ENCODE measurements at regions not wholly inside any gene's neighbourhood (a gene's known extent, or its start where the extent isn't known, plus 50 kb on each side); places are given as distances from the start of the nearest gene placed in this dataset.
"Not testable (repeated sequence)": the region's sequence is repeated elsewhere in the genome, so short reads cannot be mapped to it uniquely, and the experiment has no call there.

DNA sequence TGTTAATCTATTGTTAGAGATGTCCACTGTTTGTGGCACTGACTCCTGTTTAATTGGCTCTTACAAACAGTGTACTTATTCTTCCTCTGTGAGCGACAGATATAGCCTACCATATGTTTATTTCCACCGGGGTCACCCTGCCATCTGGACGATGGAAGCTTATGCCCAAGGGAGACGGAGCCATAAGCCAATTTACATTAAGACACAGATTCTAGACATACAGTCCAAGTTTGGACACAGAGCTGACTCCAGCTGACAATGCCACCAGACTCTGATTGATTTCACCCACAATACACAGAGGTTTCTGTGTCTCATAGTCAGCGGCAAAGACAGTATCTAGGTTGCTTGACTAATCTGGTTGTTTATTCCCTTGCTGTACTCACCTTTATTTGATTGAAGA lies 198.9 kb downstream of the ENC1 start:
- TF ChIP-seq, protein P1, sequence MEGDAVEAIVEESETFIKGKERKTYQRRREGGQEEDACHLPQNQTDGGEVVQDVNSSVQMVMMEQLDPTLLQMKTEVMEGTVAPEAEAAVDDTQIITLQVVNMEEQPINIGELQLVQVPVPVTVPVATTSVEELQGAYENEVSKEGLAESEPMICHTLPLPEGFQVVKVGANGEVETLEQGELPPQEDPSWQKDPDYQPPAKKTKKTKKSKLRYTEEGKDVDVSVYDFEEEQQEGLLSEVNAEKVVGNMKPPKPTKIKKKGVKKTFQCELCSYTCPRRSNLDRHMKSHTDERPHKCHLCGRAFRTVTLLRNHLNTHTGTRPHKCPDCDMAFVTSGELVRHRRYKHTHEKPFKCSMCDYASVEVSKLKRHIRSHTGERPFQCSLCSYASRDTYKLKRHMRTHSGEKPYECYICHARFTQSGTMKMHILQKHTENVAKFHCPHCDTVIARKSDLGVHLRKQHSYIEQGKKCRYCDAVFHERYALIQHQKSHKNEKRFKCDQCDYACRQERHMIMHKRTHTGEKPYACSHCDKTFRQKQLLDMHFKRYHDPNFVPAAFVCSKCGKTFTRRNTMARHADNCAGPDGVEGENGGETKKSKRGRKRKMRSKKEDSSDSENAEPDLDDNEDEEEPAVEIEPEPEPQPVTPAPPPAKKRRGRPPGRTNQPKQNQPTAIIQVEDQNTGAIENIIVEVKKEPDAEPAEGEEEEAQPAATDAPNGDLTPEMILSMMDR (IDR thresholded peaks at IDR 0.05): no peak
- no peaks in the 10 kb centered on the region for H3K36me3 ChIP-seq
- H3K4me3 ChIP-seq (ENCODE audit: low read depth in 1 of 2, low read length in 1 of 2): no peak overlapping the region
- H3K27me3 ChIP-seq: no peaks in the 10 kb centered on the region
- H3K4me1 ChIP-seq (ENCODE audit: control insufficient read depth in 1 of 2, insufficient read depth in 1 of 2, low read depth in 1 of 2, low read length in 1 of 2): no peaks in the 10 kb centered on the region
- H3K9me3 ChIP-seq: no peaks in the 10 kb centered on the region
- H3K27ac ChIP-seq: no peak overlapping the region

DNA sequence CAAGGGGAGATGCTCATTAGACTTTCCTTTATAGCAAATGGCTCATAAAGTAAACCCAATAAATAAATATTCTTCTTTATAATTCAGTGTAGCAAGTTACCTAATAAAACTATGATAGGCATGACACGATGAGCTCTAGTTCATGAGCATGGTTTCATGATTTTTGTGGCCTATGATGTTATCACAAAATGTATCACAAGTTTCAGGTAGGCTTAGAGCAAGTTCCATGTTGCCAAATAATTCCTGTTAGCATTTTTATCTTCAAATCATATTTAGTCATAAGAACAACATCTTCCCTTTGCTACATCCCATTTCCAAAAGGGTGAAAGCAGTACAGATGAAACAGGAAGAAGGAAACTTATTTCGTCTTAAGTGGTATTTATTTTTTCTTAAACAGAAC lies 200.2 kb downstream of the ENC1 start:
- H3K27ac ChIP-seq: no peak overlapping the region
- H3K27me3 ChIP-seq: no peaks in the 10 kb centered on the region
- TF ChIP-seq, protein P1 (IDR thresholded peaks at IDR 0.05): no peak
- peaks cover under 1 to 1% of the 10 kb centered on the region in 2 experiments for H3K4me1 ChIP-seq (ENCODE audit: control insufficient read depth in 1 of 2, insufficient read depth in 1 of 2, low read depth in 1 of 2, low read length in 1 of 2)
- H3K36me3 ChIP-seq: no peaks in the 10 kb centered on the region
- no peak overlapping the region for H3K4me3 ChIP-seq (ENCODE audit: low read depth in 1 of 2, low read length in 1 of 2)
- no peaks in the 10 kb centered on the region for H3K9me3 ChIP-seq

DNA sequence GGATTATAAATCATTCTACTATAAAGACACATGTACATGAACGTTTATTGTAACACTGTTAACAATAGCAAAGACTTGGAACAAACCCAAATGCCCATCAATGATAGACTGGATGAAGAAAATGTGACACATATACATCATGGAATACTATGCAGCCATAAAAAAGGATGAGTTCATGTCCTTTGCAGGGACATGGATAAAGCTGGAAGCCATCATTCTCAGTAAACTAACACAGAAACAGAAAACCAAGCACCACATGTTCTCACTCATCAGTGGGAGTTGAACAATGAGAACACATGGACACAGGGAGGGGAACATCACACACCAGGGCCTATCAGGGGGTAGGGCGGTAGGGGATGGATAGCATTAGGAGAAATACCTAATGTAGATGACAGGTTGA lies 202.7 kb downstream of the ENC1 start:
- H3K4me3 ChIP-seq (ENCODE audit: low read depth in 1 of 2, low read length in 1 of 2); H3K27me3 ChIP-seq; H3K27ac ChIP-seq; H3K36me3 ChIP-seq; H3K9me3 ChIP-seq: not testable (repeated sequence)
- peaks cover 25 to 26% of the 10 kb centered on the region in 2 experiments for H3K4me1 ChIP-seq (ENCODE audit: control insufficient read depth in 1 of 2, insufficient read depth in 1 of 2, low read depth in 1 of 2, low read length in 1 of 2)

DNA sequence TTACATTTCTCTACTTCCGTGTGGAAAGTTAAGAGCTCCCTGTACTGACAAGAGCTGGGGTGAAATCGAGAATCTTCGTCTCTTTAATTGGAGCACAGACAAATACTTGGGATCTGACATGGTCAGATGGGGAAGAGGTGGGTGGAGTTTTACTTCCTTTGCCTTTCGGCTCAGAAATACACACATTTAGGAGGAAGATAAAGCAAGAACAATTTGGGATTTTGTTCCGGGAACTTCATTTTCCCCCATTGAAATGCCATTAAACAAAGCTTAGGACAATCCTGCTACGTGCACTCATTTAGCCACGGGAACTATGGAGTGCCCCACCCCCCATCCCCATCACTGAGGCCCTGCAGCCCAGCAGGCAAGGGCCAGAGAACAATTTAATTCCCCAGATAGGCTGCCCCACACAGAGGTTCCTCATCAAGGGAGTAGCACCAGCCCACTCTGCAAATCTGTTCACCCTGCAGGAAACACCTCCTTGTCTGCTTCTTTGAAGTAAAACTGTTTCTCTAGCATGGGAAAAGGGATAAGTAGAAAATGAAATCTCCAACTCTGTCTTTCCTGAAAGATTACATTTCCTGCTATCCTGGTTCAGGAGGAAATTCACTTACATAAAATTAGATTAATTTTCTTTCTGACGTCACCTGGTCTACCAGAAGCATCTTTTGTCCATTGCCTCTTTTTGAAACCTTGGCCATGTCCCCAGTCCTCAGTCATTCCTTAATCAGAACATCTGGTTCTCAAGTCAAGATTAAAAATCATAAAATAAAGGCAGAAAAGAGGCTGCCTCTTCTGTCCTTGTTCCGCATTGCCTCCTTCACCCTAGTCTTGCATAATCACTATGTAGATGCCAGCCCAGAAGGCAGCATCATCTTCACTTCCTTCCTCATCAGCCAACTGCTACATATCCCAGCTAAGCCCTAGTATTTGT lies 206.4 kb downstream of the ENC1 start:
- Histone ChIP-seq H3K27ac (peak overlapping the region; percentile 82), H3K4me3 (ENCODE audit: low read depth in 1 of 2, low read length in 1 of 2) (peak overlapping the region; percentile 31 to 44)

DNA sequence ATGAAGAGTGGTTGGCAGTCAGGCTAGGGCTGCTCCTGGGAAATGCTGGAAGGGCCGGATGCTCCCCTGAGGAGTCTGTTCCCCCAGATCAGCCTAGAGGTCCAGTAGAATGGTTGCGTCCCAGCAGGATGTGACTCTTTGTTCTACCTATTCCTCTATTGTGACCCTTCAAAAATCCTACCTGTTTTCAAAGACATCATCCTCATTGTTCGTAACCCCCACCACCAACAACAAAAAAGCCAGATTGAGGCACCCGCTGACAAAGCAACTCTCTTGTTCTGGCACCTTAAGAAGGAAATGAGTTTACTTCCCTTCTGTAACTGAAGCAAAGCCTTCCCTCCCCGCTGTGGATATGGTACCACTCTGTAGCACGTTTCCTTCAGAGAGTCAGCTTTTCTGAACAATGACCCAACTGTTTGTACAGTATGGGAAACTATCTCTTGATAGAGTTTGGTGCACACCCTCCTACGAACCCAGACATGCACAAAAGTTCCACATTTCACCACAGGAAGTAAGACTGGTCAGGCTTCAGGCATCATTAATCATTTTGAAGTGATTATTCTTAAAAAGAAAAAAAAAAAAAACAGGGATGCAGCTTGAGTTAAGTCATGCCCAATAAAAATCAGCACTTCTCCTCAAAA lies 207.2 kb downstream of the ENC1 start:
- no peaks in the 10 kb centered on the region for H3K27me3 ChIP-seq
- H3K27ac ChIP-seq: peak overlapping the region; percentile 82
- H3K4me1 ChIP-seq (ENCODE audit: control insufficient read depth in 1 of 2, insufficient read depth in 1 of 2, low read depth in 1 of 2, low read length in 1 of 2): peaks cover 34 to 35% of the 10 kb centered on the region in 2 experiments
- H3K9me3 ChIP-seq: no peaks in the 10 kb centered on the region
- TF ChIP-seq, protein P1 (IDR thresholded peaks at IDR 0.05): no peak
- H3K36me3 ChIP-seq: no peaks in the 10 kb centered on the region
- peak overlapping the region; percentile 31 to 44 for H3K4me3 ChIP-seq (ENCODE audit: low read depth in 1 of 2, low read length in 1 of 2)

More for the DNA sequence above, 206.4 kb downstream of the ENC1 start:
- Histone ChIP-seq H3K36me3 (no peaks in the 10 kb centered on the region), H3K4me1 (ENCODE audit: control insufficient read depth in 1 of 2, insufficient read depth in 1 of 2, low read depth in 1 of 2, low read length in 1 of 2) (peaks cover 34 to 35% of the 10 kb centered on the region in 2 experiments), H3K27me3 (no peaks in the 10 kb centered on the region), H3K9me3 (no peaks in the 10 kb centered on the region)
- TF ChIP-seq, protein P1 (IDR thresholded peaks at IDR 0.05): no peak

DNA sequence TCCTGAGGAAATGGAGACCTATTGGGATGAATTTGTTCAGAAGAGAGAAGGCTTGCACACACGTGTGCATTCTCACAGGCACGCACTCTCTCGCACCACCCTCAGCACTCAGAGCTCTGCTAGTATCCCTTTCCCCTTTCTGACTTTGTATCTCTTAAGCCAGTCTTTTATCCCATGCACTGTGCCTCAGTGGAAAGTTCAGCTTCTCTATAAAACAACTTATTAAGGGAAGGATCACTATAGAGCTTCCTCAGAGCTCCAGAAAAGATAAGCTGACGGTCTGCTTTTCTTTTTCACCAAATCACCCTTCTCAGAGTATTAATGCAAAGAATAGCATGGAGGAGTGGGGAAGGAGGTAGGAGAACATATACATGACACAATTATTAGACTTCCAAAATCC lies 207.8 kb downstream of the ENC1 start:
- Histone ChIP-seq H3K4me1 (ENCODE audit: control insufficient read depth in 1 of 2, insufficient read depth in 1 of 2, low read depth in 1 of 2, low read length in 1 of 2) (peaks cover 34 to 35% of the 10 kb centered on the region in 2 experiments), H3K27ac (peak overlapping the region; percentile 82), H3K4me3 (ENCODE audit: low read depth in 1 of 2, low read length in 1 of 2) (peak overlapping the region in 1 of 2 experiments; percentile 10), H3K9me3 (no peaks in the 10 kb centered on the region), H3K36me3 (no peaks in the 10 kb centered on the region), H3K27me3 (no peaks in the 10 kb centered on the region)
- TF ChIP-seq, protein P1 (IDR thresholded peaks at IDR 0.05): no peak

Data from neutrophil (primary cell).